Ecto neural progenitor cell (in vitro differentiated cells): ENCODE measurements at regions not wholly inside any gene's neighbourhood (a gene's known extent, or its start where the extent isn't known, plus 50 kb on each side); places are given as distances from the start of the nearest gene placed in this dataset.

Source experiments
- DNase-seq: peaks from one replicate; pipeline ENCODE4 v3.0.0-alpha.2; 2018; ENCODE audit warnings: low spot score

GRCh38 chr20:24762791-24763350, 186.2 kb upstream of the CST7 start:
- DNase-seq: peak; percentile 21

GRCh38 chr20:24763386-24764026, 185.6 kb upstream of the CST7 start:
- peak; percentile 26 for DNase-seq

DNA sequence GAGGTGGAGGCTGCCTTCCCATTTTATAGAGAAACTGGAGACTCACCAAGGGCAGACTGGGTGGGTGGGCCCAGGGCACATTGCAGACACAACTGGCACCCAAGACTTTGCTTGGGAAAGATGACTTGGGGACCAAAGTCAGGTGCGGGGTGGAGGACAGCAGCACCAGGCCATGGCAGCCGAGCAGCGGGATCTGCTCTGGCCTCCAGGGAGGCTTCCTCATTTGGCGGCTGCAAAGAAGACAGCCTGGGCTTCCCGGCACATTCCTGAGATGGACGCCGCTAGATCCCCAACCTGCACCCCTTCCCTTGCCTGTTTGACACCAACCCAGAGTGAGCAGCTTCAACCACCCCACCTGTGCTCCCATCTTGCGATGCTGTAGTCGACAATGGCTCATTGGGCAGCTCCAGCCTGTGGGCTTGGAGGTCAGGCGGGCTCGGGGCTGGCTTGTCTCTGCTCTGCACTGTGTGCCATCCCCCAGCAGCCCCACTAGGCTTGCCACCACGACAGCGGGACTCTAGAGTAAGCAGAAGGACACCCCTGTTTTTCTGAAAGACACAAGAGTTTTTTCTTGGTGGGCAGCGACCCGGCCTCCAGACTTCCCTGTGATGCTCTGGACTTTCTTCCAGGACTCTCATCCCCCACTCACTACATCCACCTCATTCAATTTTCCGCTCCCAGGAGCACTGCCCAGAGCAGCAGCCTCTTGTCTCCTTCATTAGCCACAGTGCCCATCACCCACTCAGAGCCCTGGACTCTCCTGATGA, 184.9 kb upstream of the CST7 start:
- DNase-seq: peak; percentile 16

- DNase-seq: peak; percentile 35
Observed at GRCh38 chr20:24764794-24765202, 184.3 kb upstream of the CST7 start.

DNA sequence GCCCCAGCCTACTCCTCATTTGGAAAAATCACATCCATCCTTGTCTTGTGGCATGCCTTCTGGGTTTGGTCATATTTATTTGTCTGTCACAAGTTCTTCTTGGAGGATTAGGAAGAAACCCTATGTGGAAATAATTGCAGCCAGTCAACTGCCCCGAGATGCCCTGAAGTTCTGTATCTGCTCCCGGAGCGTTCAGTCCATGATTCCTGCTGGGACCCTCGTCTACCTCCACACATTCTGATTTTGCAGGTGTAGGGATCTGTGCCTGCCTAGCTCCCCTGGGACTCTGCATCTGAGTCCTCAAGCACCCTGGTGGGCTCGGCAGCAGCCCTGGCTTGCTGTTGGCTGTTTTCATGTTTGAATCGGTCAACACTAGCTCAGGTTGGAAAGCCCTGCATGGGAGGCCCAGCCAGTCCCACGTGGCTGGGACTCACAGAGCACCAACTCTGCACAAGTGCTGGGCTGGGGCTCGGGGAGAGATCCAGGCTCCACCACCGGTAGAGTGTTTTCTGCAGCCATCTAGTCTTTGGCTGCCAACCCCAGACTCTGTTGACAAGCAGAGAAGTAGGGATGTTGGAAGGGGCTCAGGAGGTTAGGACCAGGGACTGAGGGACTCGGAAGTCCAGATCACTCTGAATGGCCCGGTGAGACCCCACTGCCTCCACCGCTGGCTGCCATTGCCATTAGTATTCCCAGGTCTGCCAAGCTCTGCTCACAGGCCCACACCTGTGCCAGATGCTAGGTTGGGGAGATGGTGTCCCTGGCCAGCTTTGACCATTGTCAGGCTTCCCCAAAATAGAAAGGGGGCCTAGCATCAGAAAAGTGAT, 183.5 kb upstream of the CST7 start:
- DNase-seq: peak; percentile 22

- peak; percentile 7 for DNase-seq
Observed at GRCh38 chr20:24766143-24766527, 182.9 kb upstream of the CST7 start.

- DNase-seq: peak; percentile 21
Observed at GRCh38 chr20:24766826-24767622, 182.0 kb upstream of the CST7 start.

- DNase-seq: no peak
Observed at GRCh38 chr20:24767623-24768100, 181.4 kb upstream of the CST7 start.

GRCh38 chr20:24768201-24768636, 180.8 kb upstream of the CST7 start:
- DNase-seq: no peak

- DNase-seq: peak; percentile 30
Observed at GRCh38 chr20:24768713-24769601, 180.1 kb upstream of the CST7 start.

GRCh38 chr20:24769878-24770627, 179.0 kb upstream of the CST7 start:
- peak; percentile 34 for DNase-seq

GRCh38 chr20:24770628-24771541, 178.2 kb upstream of the CST7 start:
- DNase-seq: peak; percentile 23

- peak; percentile 36 for DNase-seq
Observed at GRCh38 chr20:24771542-24772061, 177.5 kb upstream of the CST7 start.

GRCh38 chr20:24772667-24773066, 176.4 kb upstream of the CST7 start:
- peak; percentile 19 for DNase-seq

GRCh38 chr20:24773168-24773567, 175.9 kb upstream of the CST7 start:
- DNase-seq: peak; percentile 5

DNA sequence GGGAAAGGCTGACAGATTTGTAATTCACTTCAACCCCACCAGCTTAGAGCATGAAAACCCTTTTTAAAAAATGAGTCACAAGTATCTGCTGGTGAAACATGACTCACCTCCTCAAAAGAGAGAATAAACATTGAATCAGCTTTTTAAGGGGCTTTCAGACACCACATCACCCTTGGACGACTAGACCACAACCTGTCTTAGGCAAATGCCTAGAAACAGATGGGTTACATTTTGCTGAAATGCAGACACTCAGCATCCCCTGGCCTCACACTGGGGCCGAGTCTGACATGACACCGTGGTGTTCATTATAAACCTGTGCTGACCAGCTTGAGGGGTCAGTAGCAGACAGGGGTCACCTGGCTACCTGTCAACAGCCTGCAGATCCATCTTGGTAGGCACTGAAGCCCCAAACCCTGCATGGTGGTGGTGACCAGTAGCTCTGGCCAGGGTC, 175.3 kb upstream of the CST7 start:
- peak; percentile 3 for DNase-seq

- no peak for DNase-seq
Observed at GRCh38 chr20:24775966-24776365, 173.1 kb upstream of the CST7 start.

DNA sequence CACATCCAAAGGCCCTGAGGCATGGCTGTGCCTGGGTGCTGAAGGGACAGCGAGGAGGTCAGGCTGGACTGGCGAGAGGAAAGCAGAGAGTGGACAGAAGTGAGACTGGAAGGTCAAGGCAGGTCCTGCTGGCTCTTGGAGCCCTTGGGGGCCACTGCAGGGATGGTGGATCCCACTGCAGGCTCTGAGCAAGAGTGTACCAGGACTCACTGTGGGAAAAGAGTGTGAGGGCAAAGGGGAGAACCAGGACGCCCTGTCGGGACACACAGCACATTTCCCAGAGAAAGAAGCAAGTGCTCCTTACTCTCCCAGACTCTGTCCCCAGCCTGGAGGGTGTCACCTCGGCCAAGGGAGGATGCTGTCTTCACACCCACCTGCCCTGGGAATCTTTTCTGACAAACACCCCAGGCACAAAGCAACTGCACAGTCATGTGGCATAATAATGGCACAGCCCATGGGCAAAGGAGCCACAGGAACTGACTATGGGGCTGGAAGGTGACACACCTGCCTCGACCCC, 172.3 kb upstream of the CST7 start:
- DNase-seq: no peak
